ENCODE measurements at regions not wholly inside any gene's neighbourhood (a gene's known extent, or its start where the extent isn't known, plus 50 kb on each side); places are given as distances from the start of the nearest gene placed in this dataset.

DNA sequence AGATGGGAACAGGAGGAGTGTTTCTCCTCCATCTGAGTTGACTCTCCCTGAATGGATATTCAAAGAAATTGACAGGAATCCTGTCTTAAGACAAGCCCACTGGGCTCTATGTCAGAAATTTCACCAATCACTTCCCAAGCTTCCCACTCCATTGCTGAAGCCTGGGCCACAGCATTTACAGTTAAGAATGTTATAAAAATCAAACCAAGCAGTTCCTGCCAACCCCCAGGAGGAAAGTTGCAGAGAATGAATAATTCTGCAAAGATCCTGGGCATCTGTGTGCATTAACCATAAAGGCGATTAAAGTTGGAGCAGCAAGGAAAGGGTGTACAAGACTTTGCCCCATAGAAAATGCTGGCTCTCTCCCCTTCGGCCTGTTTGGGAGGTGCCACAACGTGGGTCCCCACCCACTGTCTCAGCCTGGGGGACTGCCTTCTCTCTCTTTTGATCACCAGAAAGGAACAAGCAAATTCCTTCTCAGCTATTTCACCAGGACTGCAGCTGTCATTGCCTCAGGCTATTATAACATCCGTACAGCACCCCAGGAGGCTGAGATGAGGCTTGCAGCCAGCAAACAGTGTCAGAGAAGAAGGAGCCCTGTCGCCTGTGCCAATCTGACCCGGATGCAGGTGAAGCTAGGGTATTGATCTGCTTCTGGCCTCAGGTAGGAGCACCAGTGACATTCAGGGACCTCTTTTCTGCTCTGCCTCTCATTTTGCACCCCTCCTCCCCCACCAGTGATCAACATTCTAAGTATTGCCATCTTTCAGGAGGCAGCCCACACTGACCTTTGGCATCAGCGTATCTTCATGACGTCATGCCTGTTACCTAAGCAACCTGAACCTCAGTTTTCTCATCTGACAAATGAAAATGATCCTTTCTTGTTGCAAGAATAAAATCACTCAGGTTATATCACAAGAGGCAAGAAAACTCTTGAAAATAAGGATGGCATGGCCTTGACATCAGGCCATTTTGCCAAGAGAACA is 219.0 kb downstream of the SH3BP4 start:
- no peaks in the 10 kb centered on the region for H3K4me1 ChIP-seq (ENCODE audit: control insufficient read depth, extremely low read depth, insufficient read depth, low read length)
- dilution Hi-C loops (cut with MboI; ENCODE audit: extremely low pct_ligation_motif_present, low sequenced_read_pairs), result no loop called here
- no peaks in the 10 kb centered on the region for H3K9me1 ChIP-seq (replicated peaks; ENCODE audit: control insufficient read depth, extremely low read depth, insufficient read depth, low read length)
- no peak overlapping the region for H2AFZ ChIP-seq (ENCODE audit: low read depth, low read length)
- ChIA-PET POLR2A (no interaction called here), CTCF (no interaction called here)
- no peaks in the 10 kb centered on the region for H3K9me3 ChIP-seq (replicated peaks; ENCODE audit: control insufficient read depth, insufficient read depth, low read length)
- H3K79me2 ChIP-seq (ENCODE audit: control insufficient read depth, insufficient read depth, low read length), result no peaks in the 10 kb centered on the region
- H3K36me3 ChIP-seq (ENCODE audit: control insufficient read depth in 2 of 2, extremely low read depth in 1 of 2, insufficient read depth in 2 of 2, low read length in 2 of 2), result no peaks in the 10 kb centered on the region
- H4K20me1 ChIP-seq (replicated peaks; ENCODE audit: control insufficient read depth, extremely low read depth, insufficient read depth, low read length), result no peaks in the 10 kb centered on the region
- DNase-seq (ENCODE audit: low read depth, low spot score) (no peak), FAIRE-seq (no peak)
- BruUV-seq (replicated peaks), result no TSS peak
- no peak overlapping the region for H3K9ac ChIP-seq (replicated peaks; ENCODE audit: extremely low read depth, insufficient read depth, low read length)
- no peak overlapping the region for H3K4me2 ChIP-seq (ENCODE audit: insufficient read depth, low read length)
- no peaks in the 10 kb centered on the region for H3K27me3 ChIP-seq (ENCODE audit: control insufficient read depth in 2 of 2, insufficient read depth in 2 of 2, low read length in 2 of 2)
- TF ChIP-seq JUN (IDR thresholded peaks at IDR 0.05; ENCODE audit: borderline replicate concordance, insufficient read depth, insufficient read length, low read depth), result no peak
- TF ChIP-seq, protein P1, sequence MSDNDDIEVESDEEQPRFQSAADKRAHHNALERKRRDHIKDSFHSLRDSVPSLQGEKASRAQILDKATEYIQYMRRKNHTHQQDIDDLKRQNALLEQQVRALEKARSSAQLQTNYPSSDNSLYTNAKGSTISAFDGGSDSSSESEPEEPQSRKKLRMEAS (IDR thresholded peaks at IDR 0.05; ENCODE audit: insufficient read depth, insufficient read length), result no peak
- TF ChIP-seq POLR2A (IDR thresholded peaks at IDR 0.05; ENCODE audit: low read depth, low read length), result no peak
- TF ChIP-seq EZH2 (IDR thresholded peaks at IDR 0.05; ENCODE audit: borderline replicate concordance, low read depth, low read length, severe bottlenecking), result no peak
- TF ChIP-seq GATA2 (IDR thresholded peaks at IDR 0.05; ENCODE audit: insufficient read depth, insufficient read length, low read depth, low read length), result no peak
- no peak for TF ChIP-seq POLR2AphosphoS5 (IDR thresholded peaks at IDR 0.05; ENCODE audit: insufficient read depth, low read depth, low read length)
- TF ChIP-seq MYC (IDR thresholded peaks at IDR 0.05; ENCODE audit: low read depth, low read length), result no peak
- TF ChIP-seq, protein P2, sequence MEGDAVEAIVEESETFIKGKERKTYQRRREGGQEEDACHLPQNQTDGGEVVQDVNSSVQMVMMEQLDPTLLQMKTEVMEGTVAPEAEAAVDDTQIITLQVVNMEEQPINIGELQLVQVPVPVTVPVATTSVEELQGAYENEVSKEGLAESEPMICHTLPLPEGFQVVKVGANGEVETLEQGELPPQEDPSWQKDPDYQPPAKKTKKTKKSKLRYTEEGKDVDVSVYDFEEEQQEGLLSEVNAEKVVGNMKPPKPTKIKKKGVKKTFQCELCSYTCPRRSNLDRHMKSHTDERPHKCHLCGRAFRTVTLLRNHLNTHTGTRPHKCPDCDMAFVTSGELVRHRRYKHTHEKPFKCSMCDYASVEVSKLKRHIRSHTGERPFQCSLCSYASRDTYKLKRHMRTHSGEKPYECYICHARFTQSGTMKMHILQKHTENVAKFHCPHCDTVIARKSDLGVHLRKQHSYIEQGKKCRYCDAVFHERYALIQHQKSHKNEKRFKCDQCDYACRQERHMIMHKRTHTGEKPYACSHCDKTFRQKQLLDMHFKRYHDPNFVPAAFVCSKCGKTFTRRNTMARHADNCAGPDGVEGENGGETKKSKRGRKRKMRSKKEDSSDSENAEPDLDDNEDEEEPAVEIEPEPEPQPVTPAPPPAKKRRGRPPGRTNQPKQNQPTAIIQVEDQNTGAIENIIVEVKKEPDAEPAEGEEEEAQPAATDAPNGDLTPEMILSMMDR (IDR thresholded peaks at IDR 0.05; ENCODE audit: extremely low read depth in 1 of 2, insufficient read depth in 1 of 2, low read depth in 1 of 2, low read length in 2 of 2), result no peak
- no peak for TF ChIP-seq FOS (IDR thresholded peaks at IDR 0.05; ENCODE audit: borderline replicate concordance, insufficient read depth, low read length)
- intact Hi-C loops (cut with micrococcal nuclease), result no loop called here
- no peak overlapping the region for H3K27ac ChIP-seq (ENCODE audit: insufficient read depth, low read depth, low read length)
- no peak overlapping the region for H3K4me3 ChIP-seq (replicated peaks in 1 of 3; ENCODE audit: insufficient read depth in 1 of 3, low read depth in 1 of 3, low read length in 3 of 3)
